GM19372 (cell line): ENCODE measurements at regions not wholly inside any gene's neighbourhood (a gene's known extent, or its start where the extent isn't known, plus 50 kb on each side); places are given as distances from the start of the nearest gene placed in this dataset.

ENCODE experiments used
- ATAC-seq: cut with Tn5 transposase; IDR thresholded peaks from one replicate; pipeline ENCODE4 v1.9.1; 2021; ENCODE audit warnings: mild to moderate bottlenecking, low read depth, moderate library complexity; ENCODE audit not compliant: unreplicated experiment

DNA sequence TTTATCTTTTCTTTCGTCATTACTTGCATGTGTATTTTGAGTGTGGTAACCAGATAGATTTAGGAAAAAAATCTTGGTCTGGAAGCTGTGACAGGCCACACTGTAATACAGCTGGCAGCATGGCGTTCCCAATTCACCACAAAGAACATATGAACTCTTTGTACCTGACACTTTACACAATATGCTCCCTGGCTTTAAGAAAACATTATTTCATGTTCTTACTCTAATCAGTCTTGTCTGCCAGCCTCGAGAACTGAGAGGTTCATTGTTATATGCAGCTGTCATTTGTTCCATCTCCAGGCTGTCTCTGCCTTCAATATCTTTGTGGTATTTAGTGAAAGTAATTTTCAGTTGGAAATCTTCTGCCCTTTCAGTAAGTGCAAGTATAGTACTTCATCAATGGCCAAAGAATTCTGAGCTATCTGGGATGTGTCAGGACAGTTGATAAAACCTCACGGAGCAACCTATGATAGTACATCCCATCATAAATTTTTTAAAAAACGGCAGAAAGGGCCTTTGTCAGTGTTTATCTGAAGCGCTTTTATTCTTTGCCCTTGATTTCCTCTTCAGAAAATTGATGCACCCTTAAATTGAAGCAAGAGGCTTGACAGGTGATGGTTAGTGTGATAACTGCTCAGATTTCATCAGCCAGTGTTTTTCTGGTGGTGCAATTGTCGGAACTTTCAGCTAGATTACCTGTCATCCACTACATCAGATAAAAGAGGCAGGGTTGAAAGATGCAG is 146.3 kb upstream of the SP8 start:
- ATAC-seq: no peak

- no peak for ATAC-seq
Measured at GRCh38 chr7:20945451-20945850, 158.8 kb upstream of the SP8 start.

DNA sequence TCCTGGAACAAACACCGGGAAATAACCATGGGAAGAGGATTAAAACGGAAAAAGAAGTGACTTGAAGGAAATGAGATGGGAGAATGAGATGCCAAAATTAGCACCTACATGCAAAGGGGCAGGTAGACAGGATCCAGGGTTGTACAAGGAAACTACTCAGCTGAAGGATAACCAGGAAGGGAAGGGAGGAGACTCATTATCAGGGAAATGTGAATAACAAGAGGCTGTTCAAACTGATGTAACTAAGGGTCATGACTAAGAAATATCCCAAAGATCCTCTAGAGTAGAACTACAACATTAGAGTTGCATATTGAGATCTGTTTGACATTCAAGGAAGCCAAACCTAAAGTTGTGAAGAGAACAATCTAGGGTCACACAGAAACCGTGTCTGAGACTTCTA is 166.2 kb upstream of the SP8 start:
- no peak for ATAC-seq

DNA sequence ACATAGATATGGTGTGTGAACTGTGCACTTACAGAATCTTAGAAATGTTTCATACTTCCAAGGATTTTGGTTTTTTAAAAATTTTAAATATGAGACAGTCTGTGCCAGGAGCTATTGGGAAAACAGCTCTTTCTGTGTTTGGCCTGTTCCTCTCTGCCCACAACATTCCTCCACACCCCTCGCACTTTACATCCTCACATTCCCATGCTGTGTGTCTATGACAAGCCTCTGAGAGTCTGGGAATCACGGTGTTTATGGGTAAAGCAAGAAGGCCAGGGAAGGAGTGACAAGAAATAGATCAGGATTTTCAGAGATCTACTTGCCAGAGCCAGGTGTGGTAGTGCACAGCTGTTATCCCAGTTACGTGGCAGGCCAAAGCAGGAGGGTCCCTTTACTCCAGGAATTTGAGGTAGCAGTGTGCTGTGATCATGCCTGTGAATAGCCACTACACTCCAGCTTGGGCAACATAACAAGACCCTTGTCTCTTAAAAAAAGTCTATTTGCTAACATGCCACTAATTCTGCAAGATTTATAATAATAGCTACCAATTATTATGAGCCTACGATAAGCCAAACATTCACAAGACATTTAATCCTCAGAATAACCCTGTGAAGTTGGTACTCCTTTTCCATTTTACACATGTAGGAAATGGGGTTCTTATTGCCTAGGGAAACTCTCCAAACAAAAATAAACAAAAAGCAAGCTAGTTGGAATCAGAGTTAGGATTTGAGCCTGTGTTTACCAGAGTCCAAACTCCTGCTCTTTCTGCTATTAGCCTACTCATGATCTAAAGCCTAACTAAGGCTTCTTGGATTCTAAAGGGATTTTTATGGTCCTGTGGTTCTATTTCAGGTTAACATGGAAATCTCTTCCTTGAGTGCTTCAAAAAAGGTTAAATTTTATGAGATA is 168.3 kb upstream of the SP8 start:
- no peak for ATAC-seq

- no peak for ATAC-seq
Measured at GRCh38 chr7:20958572-20958971, 171.9 kb upstream of the SP8 start.

DNA sequence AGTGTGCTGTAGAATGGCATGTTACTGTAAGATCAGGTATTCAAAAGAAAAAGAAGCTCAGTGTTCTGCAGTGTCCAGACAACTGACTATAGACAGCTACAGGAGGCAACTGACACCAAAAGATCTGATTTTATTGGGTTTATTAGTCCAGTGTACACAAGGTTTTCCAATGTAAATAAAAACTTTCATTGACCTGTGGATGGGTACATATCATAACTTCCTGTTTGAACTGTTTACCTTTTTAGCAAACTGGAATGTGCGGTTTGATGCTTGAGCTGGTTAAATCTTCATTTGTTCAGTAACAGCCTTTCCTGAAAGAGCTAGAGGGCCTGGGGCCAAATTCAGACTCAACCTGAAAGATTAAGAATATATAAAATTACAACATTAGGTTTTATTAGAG is 172.6 kb upstream of the SP8 start:
- ATAC-seq: no peak

DNA sequence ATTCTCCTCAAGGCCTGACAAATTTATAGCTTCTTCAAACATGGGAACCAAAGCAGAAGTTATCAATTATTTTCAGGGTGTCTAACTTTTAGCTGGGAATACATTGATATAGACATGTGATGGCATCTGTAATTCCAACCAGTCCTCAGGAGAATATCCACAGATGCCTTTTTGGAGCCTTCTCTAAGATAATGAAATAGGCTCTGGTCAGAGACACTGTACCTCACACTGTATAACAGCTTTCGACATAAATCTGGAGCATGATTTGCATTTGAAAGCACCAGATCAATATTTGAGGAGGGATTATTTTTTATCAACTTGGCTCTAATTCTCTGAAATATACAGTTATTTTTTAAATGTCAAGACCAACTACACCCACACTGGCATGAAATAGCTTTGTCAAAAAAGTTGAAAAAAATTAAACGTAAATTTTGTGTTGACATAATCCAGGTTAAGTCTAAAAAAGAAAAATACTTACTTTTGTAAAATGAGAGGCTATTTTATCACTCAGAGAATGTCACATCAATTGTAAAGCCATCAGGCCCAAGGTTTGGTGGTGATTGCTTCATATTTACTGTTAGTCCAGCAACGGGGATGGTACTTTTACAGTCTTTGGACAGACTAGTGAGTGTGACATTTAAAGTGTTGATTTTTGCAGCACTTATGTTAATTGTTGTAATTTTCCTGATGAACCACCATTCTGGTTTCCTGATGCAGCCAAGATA is 177.0 kb upstream of the SP8 start:
- ATAC-seq: no peak

GRCh38 chr7:20964281-20964918 is 177.7 kb upstream of the SP8 start:
- ATAC-seq: no peak

- ATAC-seq: no peak
Measured at GRCh38 chr7:20971219-20971618, 184.5 kb upstream of the SP8 start.

DNA sequence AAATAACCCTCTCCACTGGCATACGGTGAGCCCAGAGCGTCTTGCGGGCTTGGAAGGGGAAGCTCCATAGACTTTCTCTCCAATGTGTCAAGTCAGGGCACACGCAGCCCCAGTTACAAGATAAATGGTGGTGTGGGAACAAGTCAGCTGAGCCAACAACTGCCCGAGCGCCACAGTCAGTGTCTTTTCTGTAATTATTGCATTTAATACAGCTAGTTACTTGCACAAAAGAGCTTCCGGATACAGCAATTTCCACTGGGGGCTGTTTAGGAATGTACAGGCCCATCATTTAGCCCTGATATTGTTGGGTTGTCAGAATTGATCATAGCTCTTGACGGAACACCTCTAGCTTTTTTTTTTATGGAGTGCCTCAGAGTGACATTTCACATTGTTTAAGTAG is 193.5 kb upstream of the SP8 start:
- ATAC-seq: no peak

DNA sequence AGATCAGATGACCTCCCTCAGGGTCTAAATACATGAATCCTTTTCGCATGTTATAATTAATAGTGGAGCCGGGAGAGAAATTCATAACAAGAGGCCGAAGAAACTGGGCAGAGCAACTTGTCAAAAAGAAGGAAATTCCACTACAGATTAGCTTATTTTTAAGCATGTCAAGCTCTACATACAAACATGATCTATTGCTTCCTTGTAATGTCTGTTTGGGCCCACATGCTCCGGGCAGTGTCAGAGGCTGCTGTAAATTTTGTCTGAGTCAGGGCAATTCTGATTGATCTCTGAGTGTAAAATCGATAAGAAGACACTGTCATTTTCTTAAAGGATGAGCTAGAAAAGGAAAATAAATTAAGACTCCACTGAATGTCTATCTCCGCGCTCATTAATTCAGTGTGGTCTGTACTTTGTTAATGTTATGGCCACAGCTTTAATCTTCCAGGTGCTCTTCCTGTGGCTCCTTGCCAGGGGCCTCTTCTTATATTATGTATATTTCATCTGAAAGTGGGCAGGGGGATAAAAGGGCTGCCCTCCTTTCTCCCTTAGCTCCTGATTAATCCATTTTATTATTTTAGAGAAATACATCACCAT is 194.1 kb upstream of the SP8 start:
- ATAC-seq: no peak

DNA sequence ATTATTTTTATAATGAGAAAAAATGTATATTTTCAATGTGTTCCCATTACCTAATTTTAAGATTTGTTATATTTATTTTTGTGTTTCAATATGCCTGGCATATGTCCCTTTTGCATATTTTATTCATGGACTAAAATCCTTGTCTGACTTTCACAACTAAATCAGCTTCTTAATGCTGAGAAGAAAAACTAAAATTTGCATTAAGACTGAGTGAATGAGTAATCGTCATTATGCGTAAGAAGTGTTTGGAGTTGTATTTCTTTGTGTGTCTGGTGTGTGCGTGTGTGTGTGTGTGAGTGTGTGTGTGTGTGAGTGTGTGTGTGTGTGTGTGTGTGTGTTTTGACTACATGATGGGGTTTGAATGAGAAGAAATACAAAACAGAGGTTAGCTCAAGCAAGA is 201.7 kb upstream of the SP8 start:
- no peak for ATAC-seq

GRCh38 chr7:20991544-20991943 is 204.9 kb upstream of the SP8 start:
- ATAC-seq: no peak

DNA sequence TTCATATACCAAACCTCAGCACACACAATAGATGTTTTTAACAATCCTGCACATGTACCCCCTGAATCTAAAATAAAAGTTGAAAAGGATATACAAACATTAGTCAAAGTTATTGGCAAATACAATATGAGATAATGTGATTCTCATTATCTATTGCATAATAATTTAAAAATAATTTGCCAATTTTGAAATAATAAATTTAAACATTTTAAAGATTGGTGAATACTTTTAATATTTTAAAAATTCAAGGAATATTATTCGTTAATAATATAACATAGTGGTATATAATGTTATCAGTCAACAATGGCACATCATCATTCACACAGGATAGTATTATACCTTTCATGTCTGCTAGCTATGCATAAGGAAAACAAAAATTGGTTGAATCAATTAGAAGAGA is 207.0 kb upstream of the SP8 start:
- ATAC-seq: no peak

- ATAC-seq: no peak
Measured at GRCh38 chr7:20998309-20998708, 211.6 kb upstream of the SP8 start.

DNA sequence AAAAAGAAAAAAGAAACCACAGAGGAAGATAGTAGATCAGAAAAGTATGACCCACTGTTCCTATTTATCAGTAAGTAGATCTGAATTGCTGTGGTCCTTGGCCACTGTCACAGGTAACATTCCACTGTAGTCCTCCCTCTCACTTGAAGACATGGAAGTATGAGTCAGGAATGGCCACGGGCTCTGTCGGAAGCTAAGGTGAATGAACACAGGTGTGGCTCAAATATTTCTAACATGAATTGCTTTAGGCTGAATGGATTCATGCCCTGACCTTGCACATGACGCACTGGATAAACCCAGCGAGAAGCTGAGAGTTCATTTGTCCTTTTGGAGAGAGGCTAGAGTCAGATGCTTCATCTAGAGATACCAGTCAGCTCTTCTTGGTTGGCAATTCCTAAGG is 224.5 kb upstream of the SP8 start:
- ATAC-seq: no peak

GRCh38 chr7:21013765-21014539 is 227.3 kb upstream of the SP8 start:
- ATAC-seq: no peak

DNA sequence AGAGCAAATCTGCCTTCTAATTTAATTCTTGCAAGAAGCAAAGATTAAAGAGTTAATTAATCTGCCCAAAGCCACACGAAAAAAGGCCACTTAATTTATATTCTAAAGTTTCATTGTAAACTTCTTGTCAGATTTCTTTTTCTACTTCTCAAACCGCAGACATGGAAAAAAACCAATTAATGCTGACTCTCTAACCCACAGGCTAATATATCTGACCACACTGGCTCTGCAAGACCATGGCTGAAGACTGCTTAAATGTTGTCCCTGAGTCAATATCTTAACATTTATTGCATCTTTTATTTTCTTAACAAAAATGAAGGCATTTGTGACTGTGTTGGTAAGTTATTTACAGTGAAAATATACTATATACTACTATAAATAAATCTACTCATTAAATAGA is 234.0 kb upstream of the SP8 start:
- ATAC-seq: no peak

DNA sequence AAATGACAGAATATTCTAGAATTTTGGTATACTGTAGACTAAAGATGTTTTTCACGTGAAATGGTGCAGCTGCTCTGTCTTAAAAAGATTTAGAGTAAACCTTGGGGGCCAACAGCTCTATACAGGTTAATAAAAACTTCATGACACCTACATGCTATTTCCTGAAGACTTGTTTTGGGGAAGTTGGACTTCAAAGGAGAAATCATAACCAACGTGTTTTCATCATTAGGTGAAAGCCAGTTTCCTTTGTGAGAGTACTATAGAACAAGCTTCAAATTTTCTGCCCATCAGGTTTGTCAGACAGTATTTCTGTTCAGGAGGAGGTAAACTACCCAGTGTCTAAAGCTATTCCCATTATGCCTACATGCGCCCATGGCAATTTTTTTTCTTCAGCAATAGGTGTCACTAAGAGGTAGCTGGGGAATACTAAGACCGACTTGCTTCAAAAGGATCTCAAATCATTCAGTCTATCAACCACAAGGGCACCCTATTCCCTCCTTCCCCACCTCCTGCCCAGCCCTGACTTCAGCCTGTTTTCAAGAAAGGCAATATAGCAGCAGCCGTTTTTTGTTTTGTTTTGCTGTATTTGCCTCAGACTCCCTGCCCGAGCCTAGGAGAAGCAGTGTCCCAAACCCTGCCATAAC is 237.3 kb upstream of the SP8 start:
- no peak for ATAC-seq
